Neural cell (in vitro differentiated cells): ENCODE measurements at regions not wholly inside any gene's neighbourhood (a gene's known extent, or its start where the extent isn't known, plus 50 kb on each side); places are given as distances from the start of the nearest gene placed in this dataset.

Experiments
- H2AFZ ChIP-seq: fragments of 200-600, 300-800 bp; sonication (generic), shearing (Covaris generic); 2 replicates; pipeline ENCODE4 v1.6.0; 2014; ENCODE audit warnings: low read depth, mild to moderate bottlenecking, antibody characterized with exemption, low read length, moderate library complexity
- H3F3A ChIP-seq: fragments of 200-600 bp; shearing (Covaris generic); 2 replicates; pipeline ENCODE4 v1.6.1; 2016; ENCODE audit warnings: mild to moderate bottlenecking, moderate library complexity, mixed read lengths, antibody characterized with exemption, low read length; ENCODE audit not compliant: insufficient read depth, poor library complexity, severe bottlenecking
- H3K27ac ChIP-seq: fragments of 200-600, 300-800 bp; sonication (generic), shearing (Covaris generic); 2 replicates; pipeline ENCODE4 v1.5.1; 2014; ENCODE audit warnings: mild to moderate bottlenecking, low read length, moderate library complexity
- H3K27me3 ChIP-seq: fragments of 300-800, 200-600 bp; sonication (generic), shearing (Covaris generic); 2 replicates; pipeline ENCODE4 v1.6.0; 2014; ENCODE audit warnings: mild to moderate bottlenecking, low read depth, low read length, moderate library complexity; ENCODE audit not compliant: insufficient read depth
- H3K36me3 ChIP-seq: fragments of 300-800, 200-600 bp; sonication (generic), shearing (Covaris generic); 2 replicates; pipeline ENCODE4 v1.5.1; 2014; ENCODE audit warnings: mild to moderate bottlenecking, antibody characterized with exemption, low read length, moderate library complexity; ENCODE audit not compliant: insufficient read depth
- H3K4me2 ChIP-seq: fragments of 300-800, 200-600 bp; sonication (generic), shearing (Covaris generic); 2 replicates; pipeline ENCODE4 v1.6.0; 2014; ENCODE audit warnings: mild to moderate bottlenecking, low read length
- H3K4me3 ChIP-seq: fragments of 300-800, 200-600 bp; sonication (generic), shearing (Covaris generic); 2 replicates; pipeline ENCODE4 v1.5.1; 2014; ENCODE audit warnings: mild to moderate bottlenecking, low read length, moderate library complexity
- H3K79me2 ChIP-seq: fragments of 200-600 bp; shearing (Covaris generic); replicated peaks from 2 replicates; pipeline ENCODE4 v1.6.0; 2014; ENCODE audit warnings: mild to moderate bottlenecking, low read length, moderate library complexity; ENCODE audit not compliant: insufficient read depth
- H3K9ac ChIP-seq: fragments of 300-800, 200-600 bp; sonication (generic), shearing (Covaris generic); 2 replicates; pipeline ENCODE4 v1.6.1; 2016; ENCODE audit warnings: mild to moderate bottlenecking, low read length, mixed read lengths
- H3K9me2 ChIP-seq: fragments of 200-600 bp; shearing (Covaris generic); 2 replicates; pipeline ENCODE4 v1.6.1; 2016; ENCODE audit warnings: mild to moderate bottlenecking, low read length, mixed read lengths; ENCODE audit not compliant: insufficient read depth
- H3K9me3 ChIP-seq: fragments of 200-600, 300-800 bp; sonication (generic), shearing (Covaris generic); 2 replicates; pipeline ENCODE4 v1.6.1; 2016; ENCODE audit warnings: mild to moderate bottlenecking, mixed run types, low read length, moderate library complexity, mixed read lengths
- H4K20me1 ChIP-seq: fragments of 200-600 bp; shearing (Covaris generic); 2 replicates; pipeline ENCODE4 v1.6.1; 2016; ENCODE audit warnings: mild to moderate bottlenecking, mixed run types; ENCODE audit not compliant: insufficient read depth
- EP300 ChIP-seq: fragments of 450-650 bp; conservative IDR thresholded peaks from 2 replicates; pipeline ENCODE4 v1.6.1; 2014; ENCODE audit warnings: antibody characterized with exemption, mild to moderate bottlenecking, moderate library complexity; ENCODE audit not compliant: poor library complexity, severe bottlenecking
- EZH2 ChIP-seq: fragments of 200-600, 300-800 bp; shearing (Covaris generic), sonication (generic); IDR thresholded peaks from 2 replicates; pipeline ENCODE4 v1.6.1; 2014; ENCODE audit warnings: antibody characterized with exemption, low read length, borderline replicate concordance, mild to moderate bottlenecking; ENCODE audit not compliant: insufficient read depth, poor library complexity, severe bottlenecking
- MXI1 ChIP-seq: fragments of 450-650 bp; conservative IDR thresholded peaks from 2 replicates; pipeline ENCODE4 v1.6.1; 2014; ENCODE audit warnings: antibody characterized with exemption, mild to moderate bottlenecking; ENCODE audit not compliant: poor library complexity, severe bottlenecking
- POLR2AphosphoS5 ChIP-seq: IDR thresholded peaks from 2 replicates; pipeline ENCODE4 v1.6.1; 2012
- RAD21 ChIP-seq: fragments of 450-650 bp; conservative IDR thresholded peaks from 2 replicates; pipeline ENCODE4 v1.6.1; 2014; ENCODE audit warnings: antibody characterized with exemption, mild to moderate bottlenecking, moderate library complexity
- SMC3 ChIP-seq: fragments of 450-650 bp; conservative IDR thresholded peaks from 2 replicates; pipeline ENCODE4 v1.6.1; 2014; ENCODE audit warnings: antibody characterized with exemption, mild to moderate bottlenecking, moderate library complexity; ENCODE audit not compliant: poor library complexity
- TAF1 ChIP-seq: IDR thresholded peaks from 2 replicates; pipeline ENCODE4 v1.6.1; 2012; ENCODE audit warnings: low read depth
- TF ChIP-seq, protein P1 (sequence below): fragments of 450-650 bp; IDR thresholded peaks from 2 replicates; pipeline ENCODE4 v1.5.1; 2014; ENCODE audit warnings: antibody characterized with exemption, mild to moderate bottlenecking, moderate library complexity; ENCODE audit not compliant: poor library complexity, severe bottlenecking
- TF ChIP-seq, protein P2 (sequence below): IDR thresholded peaks from 2 replicates; pipeline ENCODE4 v1.6.1; 2012; ENCODE audit warnings: borderline replicate concordance

DNA sequence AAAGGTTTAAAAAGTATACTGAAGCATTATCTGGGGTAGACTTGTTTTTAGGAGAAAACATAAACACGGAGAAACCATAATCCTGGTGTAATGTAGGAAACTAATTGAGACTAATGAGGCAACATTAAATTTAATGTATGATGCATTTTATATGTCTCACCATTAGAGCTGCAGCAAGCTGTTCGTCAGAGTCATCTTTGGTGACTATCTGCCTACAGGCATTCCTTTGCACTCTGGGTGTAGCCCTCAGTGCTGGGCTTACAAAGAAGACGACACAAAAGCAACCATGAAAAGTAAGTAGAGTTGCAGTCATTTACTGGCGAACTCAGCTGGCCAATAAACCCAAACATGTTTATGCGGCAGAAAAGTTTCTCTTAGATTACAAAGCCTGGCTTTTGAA lies 415.3 kb upstream of the ZEB2 start:
- Histone ChIP-seq H3K27me3 (no peaks in the 10 kb centered on the region), H2AFZ (no peak overlapping the region), H3K9ac (no peak overlapping the region), H3K79me2 (no peaks in the 10 kb centered on the region), H3F3A (no peaks in the 10 kb centered on the region), H3K4me2 (no peak overlapping the region), H4K20me1 (no peaks in the 10 kb centered on the region), H3K4me3 (no peak overlapping the region), H3K9me3 (no peaks in the 10 kb centered on the region), H3K9me2 (no peaks in the 10 kb centered on the region), H3K36me3 (no peaks in the 10 kb centered on the region), H3K27ac (no peak overlapping the region)
- TF ChIP-seq TAF1 (no peak), EZH2 (no peak), SMC3 (no peak), EP300 (no peak), RAD21 (no peak), MXI1 (no peak), POLR2AphosphoS5 (no peak)
- TF ChIP-seq, protein P1, sequence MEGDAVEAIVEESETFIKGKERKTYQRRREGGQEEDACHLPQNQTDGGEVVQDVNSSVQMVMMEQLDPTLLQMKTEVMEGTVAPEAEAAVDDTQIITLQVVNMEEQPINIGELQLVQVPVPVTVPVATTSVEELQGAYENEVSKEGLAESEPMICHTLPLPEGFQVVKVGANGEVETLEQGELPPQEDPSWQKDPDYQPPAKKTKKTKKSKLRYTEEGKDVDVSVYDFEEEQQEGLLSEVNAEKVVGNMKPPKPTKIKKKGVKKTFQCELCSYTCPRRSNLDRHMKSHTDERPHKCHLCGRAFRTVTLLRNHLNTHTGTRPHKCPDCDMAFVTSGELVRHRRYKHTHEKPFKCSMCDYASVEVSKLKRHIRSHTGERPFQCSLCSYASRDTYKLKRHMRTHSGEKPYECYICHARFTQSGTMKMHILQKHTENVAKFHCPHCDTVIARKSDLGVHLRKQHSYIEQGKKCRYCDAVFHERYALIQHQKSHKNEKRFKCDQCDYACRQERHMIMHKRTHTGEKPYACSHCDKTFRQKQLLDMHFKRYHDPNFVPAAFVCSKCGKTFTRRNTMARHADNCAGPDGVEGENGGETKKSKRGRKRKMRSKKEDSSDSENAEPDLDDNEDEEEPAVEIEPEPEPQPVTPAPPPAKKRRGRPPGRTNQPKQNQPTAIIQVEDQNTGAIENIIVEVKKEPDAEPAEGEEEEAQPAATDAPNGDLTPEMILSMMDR = no peak
- TF ChIP-seq, protein P2, sequence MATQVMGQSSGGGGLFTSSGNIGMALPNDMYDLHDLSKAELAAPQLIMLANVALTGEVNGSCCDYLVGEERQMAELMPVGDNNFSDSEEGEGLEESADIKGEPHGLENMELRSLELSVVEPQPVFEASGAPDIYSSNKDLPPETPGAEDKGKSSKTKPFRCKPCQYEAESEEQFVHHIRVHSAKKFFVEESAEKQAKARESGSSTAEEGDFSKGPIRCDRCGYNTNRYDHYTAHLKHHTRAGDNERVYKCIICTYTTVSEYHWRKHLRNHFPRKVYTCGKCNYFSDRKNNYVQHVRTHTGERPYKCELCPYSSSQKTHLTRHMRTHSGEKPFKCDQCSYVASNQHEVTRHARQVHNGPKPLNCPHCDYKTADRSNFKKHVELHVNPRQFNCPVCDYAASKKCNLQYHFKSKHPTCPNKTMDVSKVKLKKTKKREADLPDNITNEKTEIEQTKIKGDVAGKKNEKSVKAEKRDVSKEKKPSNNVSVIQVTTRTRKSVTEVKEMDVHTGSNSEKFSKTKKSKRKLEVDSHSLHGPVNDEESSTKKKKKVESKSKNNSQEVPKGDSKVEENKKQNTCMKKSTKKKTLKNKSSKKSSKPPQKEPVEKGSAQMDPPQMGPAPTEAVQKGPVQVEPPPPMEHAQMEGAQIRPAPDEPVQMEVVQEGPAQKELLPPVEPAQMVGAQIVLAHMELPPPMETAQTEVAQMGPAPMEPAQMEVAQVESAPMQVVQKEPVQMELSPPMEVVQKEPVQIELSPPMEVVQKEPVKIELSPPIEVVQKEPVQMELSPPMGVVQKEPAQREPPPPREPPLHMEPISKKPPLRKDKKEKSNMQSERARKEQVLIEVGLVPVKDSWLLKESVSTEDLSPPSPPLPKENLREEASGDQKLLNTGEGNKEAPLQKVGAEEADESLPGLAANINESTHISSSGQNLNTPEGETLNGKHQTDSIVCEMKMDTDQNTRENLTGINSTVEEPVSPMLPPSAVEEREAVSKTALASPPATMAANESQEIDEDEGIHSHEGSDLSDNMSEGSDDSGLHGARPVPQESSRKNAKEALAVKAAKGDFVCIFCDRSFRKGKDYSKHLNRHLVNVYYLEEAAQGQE = no peak

DNA sequence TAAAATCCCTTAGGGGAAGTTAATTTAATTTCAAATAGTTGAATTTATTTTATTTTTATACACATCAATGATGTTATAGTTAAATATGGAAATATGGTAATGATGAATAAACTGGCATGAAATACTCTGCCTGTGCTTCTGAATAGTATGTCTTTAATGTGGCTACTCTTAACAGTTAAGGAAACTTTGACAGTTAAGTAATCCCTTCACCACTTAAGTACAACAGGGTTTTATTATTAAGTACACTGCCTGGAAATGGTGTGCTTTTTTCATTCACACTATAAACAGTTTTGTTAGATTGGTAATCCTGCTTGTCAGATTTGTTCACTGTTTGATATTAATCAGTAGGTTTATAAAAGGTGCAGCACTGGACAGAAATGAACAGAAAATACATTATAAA lies 412.0 kb upstream of the ZEB2 start:
- Histone ChIP-seq H4K20me1 (no peaks in the 10 kb centered on the region), H3K36me3 (no peaks in the 10 kb centered on the region), H3K9me2 (no peaks in the 10 kb centered on the region), H3F3A (no peaks in the 10 kb centered on the region), H3K27ac (no peak overlapping the region), H2AFZ (no peak overlapping the region), H3K79me2 (no peaks in the 10 kb centered on the region), H3K9me3 (no peaks in the 10 kb centered on the region), H3K27me3 (no peaks in the 10 kb centered on the region), H3K4me2 (no peak overlapping the region), H3K4me3 (no peak overlapping the region), H3K9ac (no peak overlapping the region)
- TF ChIP-seq EP300 (no peak), EZH2 (no peak), TAF1 (no peak), MXI1 (no peak), SMC3 (no peak), POLR2AphosphoS5 (no peak), RAD21 (no peak)
- TF ChIP-seq, protein P2 = no peak
- TF ChIP-seq, protein P1 = no peak
